GM18868 (cell line): ENCODE measurements at regions not wholly inside any gene's neighbourhood (a gene's known extent, or its start where the extent isn't known, plus 50 kb on each side); places are given as distances from the start of the nearest gene placed in this dataset.
A peak's percentile ranks its signal among the peaks of the same experiment; 100 is the strongest.
"Not testable (repeated sequence)": the region's sequence is repeated elsewhere in the genome, so short reads cannot be mapped to it uniquely, and the experiment has no call there.

Experiments
- ATAC-seq: cut with Tn5 transposase; IDR thresholded peaks from one replicate; pipeline ENCODE4 v1.9.1; 2021; ENCODE audit warnings: mild to moderate bottlenecking, moderate library complexity; ENCODE audit not compliant: unreplicated experiment

DNA sequence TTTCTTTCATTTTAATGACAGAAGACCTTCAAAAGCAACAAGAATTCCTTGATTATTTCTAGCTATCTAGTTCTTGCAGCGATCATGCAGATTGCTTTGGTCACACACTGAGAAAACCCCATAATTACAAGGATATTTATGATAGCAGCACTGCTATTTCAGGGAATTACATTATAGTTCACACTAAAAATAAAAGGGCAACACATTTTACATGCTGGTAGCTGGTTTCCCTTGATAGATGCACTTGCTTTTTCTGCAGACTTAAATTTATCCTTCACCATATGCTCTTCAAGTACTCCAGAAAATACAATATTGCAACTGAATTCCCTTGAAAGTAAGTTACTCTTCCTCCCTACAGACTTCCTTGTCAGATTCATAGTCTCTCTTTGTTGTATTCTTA is 751.1 kb downstream of the CCDC85A start:
- ATAC-seq, result no peak

DNA sequence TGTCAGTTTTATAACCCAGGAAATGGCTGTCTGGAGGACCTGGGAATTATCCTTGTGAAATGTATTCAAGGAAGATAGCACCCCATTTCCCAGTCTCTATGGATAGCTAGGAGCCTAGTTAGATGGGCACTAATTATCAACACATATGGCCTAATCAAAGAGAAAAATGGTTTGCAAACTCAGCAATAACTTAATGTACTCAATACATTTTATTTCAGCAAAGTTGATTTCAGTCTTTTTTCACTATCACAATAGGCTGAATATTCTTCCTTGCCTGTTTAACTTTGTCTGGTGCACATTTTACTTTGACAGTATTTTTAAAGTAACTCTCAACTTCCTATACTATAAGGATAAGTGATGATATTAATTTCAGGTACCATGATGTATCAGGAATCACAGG is 756.3 kb downstream of the CCDC85A start:
- ATAC-seq, result no peak

DNA sequence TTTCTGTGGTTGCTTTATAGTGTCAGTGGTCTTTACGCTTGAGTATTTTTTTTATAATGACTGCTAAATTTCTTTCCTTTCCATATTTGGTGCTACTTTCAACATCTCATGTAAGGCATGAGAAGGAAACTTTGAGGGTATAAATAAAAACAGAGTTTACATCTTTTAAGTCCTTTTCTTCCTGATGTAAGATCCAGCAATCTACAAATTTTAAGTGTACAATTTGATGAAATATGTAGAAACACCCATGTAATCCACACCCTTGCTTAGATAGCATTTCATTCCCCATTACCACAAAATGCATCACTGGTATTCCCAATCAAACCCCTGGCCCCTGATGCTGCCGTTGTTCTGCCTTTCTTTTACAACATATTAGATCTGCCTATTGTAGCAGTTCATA is 769.1 kb downstream of the CCDC85A start:
- ATAC-seq, result no peak

DNA sequence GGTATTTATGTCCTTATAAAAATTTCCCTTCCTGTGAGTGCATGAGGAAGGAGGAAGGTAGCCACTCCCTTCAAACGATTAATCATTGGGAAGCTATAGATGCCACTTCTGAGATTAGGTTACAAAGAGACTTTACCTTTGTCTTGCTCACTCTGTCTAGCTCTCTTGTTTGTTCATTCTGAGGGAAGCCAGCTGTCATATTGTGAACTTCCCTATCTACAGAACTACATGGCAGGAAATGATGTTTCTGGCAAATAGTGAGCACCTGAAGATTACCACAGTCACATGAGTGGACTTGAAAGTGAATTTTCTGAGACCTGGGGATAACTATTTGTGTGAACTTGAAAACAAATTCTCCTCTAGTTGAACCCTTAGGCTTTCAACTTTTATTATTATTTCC is 776.8 kb downstream of the CCDC85A start:
- no peak for ATAC-seq

DNA sequence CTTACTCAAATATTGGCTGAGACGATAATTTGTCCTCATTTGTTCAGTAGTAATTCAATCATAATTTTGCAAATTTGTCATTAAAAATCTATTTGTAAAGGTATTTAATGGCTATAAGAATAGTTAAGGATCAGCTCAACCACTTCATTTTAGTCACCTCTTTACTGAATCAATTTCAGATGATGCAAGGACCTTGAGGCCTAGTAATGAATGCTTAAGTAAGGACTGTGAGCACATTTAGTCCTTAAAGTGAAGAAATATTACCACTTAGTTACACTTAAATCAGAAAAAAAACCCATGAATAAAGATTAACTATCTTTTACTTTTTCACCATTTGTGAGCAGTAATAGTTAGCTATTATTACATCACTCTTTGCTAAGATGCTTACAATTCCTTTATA is 778.9 kb downstream of the CCDC85A start:
- ATAC-seq, result no peak

DNA sequence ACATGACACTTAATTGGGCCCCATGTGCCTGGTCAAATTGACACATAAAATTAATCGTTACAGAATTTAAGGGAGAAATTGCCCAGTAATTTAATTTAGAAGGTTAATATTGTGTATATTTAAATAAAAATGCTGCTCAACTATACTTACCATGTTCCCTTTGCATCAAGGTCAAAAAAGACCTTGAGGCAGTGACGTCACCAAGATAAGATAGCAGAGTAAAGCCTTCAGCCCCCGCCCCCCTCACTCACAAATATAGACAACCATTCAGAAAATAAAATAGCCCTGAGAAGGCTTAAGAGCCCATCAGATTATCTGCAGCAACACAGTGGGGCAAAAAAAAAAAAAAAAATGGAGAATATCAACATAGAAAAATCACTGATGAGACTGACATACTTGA is 785.7 kb downstream of the CCDC85A start:
- no peak for ATAC-seq

DNA sequence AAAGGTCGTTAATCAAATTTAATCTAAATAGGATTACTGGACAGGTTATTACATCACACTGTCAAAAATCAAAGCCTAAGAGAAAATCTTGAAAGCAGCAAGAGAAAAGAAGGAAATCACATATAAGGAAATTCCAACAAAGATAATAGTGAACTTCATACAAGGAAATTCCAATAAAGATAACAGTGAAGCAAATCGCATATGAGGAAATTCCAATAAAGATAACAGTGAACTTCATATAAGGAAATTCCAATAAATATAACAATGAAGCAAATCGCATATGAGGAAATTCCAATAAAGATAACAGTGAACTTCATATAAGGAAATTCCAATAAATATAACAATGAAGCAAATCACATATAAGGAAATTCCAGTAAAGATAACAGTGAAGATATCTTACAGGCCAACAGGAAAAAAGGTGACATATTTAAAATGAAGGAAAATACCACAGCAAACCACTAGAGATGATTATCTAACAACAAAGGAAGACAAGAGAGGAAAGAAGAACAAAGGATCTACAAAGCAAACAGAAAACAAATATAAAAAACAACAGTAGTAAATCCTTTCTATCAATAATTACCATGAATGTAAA is 787.7 kb downstream of the CCDC85A start:
- no peak for ATAC-seq

DNA sequence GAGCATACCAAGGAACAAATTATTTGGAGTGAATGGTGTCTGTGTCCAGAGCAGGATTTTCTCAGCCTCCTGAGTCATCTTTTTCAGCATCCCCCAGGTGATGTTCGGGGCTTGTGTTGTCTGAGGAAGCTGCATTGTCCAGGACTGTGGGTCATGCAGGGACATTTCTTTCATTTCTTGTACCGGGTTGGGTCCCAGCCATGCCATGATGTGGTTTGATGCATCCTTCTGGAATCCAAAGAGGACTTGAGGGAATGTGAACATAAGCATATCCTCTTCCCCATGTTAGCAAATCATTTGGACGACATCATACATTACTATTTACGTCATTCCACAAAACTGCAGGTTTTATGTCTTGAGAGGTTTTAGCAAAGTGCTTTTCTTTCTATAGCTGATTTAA is 797.8 kb downstream of the CCDC85A start:
- ATAC-seq, result no peak

DNA sequence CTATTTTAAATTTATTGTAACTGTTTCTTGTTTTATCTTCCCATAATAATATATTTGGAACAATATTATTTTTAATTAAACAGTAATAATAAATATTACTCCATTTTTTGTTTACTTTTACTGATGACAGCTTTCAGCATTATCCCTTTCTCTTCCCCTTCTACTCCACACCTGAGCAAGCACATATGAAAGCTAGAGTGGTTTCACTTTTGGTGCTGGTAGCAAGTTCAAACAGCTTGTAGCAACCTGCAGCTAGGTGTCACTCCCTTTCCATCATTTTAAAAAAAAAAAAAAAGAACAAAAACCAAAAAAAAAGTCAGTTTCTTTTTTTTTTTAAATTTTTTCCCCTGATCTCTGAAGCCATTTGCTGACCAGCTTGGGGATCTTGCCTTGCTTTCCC is 801.8 kb downstream of the CCDC85A start:
- ATAC-seq, result peak; percentile 81

DNA sequence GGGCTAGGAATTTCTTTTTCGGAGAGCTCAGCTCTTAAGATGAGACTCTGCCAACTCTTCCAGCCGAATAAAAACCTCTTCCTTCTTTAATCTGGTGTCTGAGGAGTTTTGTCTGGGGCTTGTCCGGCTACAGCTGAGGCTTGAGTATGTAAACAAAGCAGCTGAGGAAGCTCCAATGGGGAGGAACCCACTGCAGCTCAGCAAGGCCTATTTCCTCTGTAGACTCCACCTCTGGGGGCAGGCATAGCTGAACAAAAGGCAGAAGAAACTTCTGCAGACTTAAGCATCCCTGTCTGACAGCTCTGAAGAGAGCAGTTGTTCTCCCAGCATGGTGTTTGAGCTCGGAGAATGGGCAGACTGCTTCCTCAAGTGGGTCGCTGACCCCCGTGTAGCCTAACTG is 838.7 kb downstream of the CCDC85A start:
- ATAC-seq, result no peak

DNA sequence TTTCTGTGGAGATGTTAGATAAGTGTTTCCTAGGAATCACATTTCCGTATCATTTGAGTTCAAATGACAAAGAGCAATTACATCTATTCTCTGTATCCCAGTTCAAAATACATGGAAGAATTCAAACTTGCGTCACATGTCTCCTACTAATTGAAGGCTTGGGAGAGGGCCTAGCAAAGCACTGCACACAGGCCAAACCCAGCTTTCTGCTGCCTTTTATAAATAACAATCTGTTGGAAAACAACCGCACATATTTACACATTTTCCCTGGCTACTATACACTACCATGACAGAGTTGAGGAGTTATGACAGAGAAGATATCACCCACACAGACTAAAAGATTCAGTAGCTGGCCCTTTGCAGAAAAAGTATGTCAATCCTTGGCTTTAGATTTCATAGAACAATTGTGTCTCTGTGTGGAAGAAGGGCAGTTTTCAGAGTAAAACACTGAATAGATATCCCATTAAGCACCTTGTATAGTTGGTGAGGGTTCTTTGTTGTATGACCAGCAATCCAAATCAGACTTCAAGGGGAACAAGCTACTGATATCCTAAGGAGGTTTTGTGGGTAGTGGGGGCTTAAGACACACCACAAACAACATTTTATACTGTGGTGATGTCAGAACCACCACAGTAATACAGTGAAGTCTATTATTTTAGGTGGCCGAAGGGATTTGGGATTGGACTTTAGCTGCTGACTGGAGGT is 861.3 kb downstream of the CCDC85A start:
- ATAC-seq, result no peak

DNA sequence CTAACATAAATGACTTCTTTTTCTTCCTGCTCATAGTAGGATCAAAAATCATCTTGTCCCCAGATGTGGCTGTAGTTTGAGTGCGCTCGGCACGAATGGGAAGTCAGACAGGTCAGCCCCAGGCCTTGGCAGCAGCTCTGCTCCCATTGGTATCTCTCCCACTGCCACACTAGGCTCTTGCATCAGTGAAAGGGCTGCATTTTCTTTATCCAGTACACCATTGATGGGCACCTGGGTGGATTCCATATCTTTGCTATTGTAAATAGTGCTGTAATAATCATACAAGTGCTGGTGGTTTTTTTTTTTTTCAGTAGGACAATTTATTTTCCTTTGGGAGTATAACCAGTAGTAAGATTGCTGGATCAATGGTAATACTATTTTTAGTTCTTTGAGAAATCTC is 865.5 kb downstream of the CCDC85A start:
- no peak for ATAC-seq

DNA sequence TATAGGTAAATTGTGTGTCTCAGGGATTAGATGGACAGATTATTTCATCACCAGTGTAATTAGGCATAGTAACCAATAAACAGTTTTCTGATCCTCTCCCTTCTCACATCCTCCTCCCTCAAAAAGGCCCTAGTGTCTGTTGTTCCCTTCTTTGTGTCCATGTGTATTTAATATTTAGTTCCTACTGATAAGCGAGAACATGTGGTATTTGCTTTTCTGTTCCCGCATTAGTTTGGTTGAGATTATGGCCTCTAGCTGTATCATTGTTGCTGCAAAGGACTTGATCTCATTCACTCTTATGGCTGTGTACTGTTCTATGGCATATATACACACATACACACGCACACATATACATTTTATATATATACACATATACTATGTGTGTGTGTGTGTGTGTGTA is 866.2 kb downstream of the CCDC85A start:
- no peak for ATAC-seq

DNA sequence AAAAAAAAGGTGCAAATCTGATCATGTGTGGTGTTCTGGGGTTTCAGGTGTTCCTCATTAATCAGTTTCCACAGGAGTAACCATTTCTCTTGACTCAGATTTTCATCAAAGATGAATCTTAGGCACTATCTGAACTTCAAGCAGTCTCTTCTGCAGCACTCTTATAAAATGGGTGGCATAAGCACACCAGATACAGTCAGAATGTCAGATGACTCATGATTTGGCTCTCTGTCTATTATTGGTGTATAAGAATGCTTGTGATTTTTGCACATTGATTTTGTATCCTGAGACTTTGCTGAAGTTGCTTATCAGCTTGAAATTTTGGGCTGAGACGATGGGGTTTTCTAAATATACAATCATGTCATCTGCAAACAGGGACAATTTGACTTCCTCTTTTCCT is 882.5 kb downstream of the CCDC85A start:
- not testable (repeated sequence) for ATAC-seq

DNA sequence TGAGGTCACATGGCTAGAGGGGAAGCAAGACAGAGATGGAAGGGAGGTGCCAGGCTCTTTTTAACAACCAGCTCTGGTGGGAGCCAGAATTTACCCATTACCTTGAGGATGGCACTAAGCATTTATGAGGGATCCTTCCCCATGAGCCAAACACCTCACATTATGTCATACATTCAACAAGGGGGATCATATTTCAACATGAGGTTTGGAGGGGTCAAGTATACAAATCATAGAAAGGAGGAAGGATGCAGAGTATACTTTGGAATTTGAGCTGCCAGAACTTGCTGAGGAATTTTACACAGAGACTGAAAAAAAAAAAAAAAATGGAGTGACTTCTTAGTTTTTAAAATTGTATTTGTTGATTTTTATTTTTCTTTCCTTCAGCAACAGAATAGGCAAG is 891.4 kb downstream of the CCDC85A start:
- ATAC-seq, result no peak

DNA sequence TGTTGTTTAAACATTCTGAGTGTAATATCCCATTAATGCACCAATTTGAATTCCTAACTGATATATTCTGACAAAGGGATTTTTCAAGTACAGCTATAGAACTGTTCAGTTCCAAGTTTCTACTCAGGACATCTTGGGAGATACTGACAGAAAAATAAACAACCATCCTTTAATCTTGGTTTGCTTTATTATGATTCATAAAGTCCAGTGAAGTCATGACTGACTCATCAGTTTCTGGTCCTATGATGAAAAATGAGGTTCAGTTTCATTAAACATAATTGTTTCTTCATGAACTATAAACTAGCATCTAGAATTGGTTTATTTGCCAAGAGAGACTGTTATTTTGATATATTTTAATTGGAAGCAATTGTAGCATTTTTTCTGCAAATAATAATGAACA is 896.2 kb downstream of the CCDC85A start:
- ATAC-seq, result no peak

DNA sequence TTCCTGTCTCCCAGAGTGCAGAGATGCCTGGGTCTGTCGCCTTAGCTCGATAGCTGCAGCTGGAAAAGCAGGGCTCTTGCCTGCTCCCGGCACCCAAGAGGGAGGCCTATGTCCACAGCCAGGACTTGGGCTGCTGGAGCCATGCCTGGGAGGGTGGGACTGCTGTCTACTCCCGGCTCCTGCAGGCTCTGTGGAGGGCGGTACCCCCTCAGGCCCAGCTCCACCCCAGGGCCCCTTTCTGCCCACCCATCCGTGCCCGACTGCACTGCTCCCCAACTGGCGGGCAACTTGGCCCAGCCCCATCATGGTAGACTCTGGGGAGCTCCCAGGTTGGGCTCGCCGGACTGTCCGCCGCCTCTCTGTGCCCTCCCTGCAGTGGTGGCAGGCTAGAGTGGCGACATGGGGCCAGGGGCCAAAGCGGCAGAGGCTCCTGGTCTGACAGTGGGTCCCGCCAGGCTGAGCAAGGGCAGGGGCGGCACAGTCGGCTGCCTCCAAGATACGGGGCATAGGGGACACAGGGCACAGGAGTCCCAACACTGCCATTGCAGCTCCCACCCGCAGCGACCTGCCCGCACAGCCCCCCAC is 901.0 kb downstream of the CCDC85A start:
- no peak for ATAC-seq

DNA sequence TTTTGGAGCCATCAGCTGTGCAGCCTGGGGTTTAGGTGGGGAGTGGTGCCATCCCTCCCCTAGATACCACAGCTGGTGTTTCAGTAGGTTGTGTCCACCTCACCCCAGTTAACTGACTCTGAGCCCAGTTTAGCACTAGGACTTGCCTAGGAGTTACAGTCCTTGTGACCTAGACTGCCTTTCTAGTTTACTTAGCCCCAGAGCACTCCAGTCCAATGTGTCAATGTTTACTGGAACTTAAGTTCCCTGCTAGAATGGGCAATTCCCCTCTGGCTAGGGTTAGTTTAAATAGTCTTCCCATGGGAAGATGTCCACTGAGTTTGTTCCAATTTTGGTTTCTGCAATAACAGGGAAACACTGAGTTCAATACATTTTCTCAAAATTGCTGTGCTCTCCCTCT is 909.2 kb downstream of the CCDC85A start:
- no peak for ATAC-seq

DNA sequence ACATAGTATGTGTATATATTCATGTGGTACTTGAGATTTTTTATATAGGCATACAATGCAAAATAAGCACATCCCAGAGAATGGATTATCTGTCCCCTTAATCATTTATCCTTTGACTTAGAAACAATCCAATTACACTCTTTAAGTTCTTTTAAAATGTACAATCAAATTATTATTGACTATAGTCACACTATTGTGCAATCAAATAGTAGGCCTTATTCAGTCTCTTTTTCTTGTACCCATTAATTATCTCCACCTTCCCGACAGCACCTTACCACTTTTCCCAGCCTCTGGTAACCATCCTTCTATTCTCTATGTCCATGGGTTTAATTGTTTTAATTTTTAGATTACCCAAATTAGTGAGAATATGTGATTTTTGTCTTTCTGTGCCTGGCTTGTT is 914.1 kb downstream of the CCDC85A start:
- ATAC-seq, result no peak

DNA sequence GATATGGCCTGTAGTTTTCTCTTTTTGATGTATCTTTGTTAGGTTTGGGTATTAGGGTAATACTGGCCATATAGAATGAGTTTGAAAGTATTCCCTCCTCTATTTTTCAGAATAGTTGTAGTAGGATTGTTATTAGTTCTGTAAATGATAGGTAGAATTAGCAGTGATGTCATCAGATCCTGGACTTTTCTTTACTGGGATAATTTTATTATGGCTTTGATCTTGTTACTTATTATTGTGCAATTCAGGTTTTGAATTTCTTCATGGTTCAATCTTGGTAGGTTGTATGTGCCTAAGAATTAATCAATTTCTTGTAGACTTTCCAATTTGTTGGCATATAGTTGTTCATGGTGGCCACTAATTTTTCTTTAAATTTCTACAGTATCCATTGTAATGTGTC is 916.6 kb downstream of the CCDC85A start:
- ATAC-seq, result no peak

DNA sequence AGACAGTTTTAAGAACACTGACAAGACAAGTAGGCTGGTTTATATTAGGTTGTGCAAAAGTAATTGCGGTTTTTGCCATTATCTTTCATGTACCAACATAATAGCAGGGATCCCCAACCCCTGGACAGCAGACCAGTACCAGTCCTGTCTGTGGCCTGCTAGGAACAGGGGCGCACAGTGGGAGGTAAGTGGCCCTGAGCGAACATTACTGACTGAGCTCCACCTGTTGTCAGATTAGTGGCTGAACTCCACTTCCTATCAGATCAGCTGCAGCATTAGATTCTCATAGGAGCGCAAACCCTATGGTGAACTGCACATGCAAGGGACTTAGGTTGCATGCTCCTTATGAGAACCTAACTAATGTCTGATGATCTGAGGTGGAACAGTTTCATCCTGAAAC is 921.9 kb downstream of the CCDC85A start:
- no peak for ATAC-seq

DNA sequence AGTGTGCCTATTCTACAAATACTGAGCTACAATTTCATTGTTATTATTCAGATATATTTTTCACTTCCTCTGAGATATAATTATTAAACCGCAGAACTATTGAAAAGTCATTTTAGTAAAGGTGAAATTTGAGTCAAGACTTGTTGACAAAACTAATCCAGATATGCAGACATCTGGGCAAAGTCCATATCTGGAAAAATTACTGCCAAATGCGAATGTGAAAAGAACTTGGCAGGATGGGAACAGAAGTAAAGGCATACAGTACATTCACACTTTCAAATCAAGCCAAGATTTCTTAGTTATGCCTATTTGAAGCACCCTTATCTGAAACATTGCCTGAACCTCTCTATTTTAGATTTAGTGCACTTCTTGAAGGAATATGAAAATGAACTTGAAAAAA is 923.6 kb downstream of the CCDC85A start:
- ATAC-seq, result no peak

DNA sequence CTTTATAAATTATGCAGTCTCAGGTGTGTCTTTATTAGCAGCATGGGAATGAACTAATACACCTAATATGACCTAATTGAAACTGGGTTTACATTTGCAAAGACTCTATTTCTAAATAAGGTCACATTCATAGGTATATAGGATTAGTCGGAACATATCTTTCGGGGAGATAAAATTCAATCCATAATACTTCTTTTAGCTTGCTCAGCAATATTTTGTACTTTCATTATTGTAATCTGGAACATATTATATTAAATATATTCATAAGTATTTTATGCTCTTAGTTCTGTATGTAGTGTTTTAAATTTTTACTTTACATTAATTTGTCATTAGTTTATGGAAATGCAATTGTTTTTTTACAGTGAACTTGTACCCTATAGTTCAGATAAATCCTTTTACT is 927.7 kb downstream of the CCDC85A start:
- no peak for ATAC-seq
